ENCODE measurements at regions not wholly inside any gene's neighbourhood (a gene's known extent, or its start where the extent isn't known, plus 50 kb on each side); places are given as distances from the start of the nearest gene placed in this dataset.
A peak's percentile ranks its signal among the peaks of the same experiment; 100 is the strongest.

DNA sequence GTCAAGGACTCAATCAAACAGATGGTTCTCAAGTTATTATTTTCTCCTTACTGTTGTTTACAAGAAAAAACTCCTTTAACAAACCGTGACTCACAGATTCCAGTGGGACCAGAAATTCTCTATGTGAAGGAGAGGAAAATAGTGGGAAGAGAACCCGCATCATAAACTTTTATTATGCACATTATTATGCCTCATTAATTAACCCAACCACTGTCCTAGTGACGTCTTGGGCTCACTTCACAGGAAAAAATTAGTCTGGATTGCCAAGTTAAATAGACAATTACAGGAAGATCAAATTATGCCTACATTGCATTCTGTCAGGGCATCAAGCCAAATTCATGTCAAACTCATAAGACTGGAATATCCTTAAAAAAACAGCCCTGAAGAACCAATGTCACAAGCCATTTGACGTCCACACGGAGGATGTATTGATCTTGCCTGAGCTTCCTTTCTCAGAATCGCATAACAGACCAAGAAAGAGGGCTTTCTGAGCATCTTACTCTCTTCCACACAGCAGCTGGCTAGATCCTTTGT, 347.8 kb downstream of the DUSP10 start:
- H3K27me3 Mint-ChIP-seq, result peaks cover 21% of the 10 kb centered on the region

DNA sequence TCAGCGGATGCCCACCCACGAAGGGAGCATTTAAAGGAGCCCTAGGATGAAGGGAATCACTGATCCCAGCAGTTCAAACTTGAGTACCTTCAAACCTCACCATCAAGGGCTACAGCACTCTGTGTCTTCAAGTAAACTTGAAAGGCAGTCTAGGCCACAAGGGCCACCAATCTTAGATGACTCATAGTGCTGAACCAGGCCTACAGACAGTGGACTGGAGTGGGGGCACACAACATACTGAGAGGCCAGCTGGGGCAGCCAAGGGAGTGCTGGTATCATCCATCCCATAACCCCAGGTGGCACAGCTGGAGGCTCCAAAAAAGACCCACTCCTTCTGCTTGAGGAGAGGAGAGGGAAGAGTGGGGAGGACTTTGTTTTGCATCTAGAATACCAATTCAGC, 345.4 kb downstream of the DUSP10 start:
- ATAC-seq (peak; percentile 37), DNase-seq (no peak)
- no peak overlapping the region for H3K4me3 Mint-ChIP-seq
- H3K9me3 Mint-ChIP-seq, result peaks cover 4 to 7% of the 10 kb centered on the region in 2 donors
- no peaks in the 10 kb centered on the region for H3K4me1 Mint-ChIP-seq
- no peak overlapping the region for H3K27ac Mint-ChIP-seq
- H3K27me3 Mint-ChIP-seq, result peaks cover 18% of the 10 kb centered on the region

More for the DNA sequence above, 347.8 kb downstream of the DUSP10 start:
- H3K4me3 Mint-ChIP-seq, result no peak overlapping the region
- H3K9me3 Mint-ChIP-seq, result peaks cover under 1 to 4% of the 10 kb centered on the region in 2 donors
- H3K4me1 Mint-ChIP-seq, result no peaks in the 10 kb centered on the region
- ATAC-seq, result no peak
- no peak for DNase-seq
- H3K27ac Mint-ChIP-seq, result no peak overlapping the region

DNA sequence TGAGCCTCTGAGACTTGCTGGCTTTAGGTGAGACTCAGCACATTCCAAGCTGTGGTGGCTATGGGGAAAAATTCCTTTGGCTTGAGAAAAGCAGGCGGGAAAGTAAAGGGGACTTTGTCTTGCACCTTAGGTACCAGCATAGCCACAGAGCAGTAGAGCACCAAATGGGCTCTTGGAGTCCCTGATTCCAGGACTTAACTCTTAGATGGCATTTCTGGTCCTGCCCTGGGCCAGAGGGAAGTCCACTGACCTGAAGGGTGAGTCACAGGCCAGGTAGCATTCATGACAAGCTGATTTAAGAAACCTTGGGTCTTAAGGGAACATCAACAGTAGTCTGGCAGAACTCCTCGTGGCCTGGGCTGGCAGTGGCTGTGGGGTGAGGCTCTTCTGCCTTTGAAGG, 344.7 kb downstream of the DUSP10 start:
- H3K9me3 Mint-ChIP-seq, result peaks cover 4 to 7% of the 10 kb centered on the region in 2 donors
- no peak for DNase-seq
- no peak overlapping the region for H3K4me3 Mint-ChIP-seq
- peaks cover 20% of the 10 kb centered on the region for H3K27me3 Mint-ChIP-seq
- ATAC-seq, result no peak
- no peaks in the 10 kb centered on the region for H3K4me1 Mint-ChIP-seq
- no peak overlapping the region for H3K27ac Mint-ChIP-seq

DNA sequence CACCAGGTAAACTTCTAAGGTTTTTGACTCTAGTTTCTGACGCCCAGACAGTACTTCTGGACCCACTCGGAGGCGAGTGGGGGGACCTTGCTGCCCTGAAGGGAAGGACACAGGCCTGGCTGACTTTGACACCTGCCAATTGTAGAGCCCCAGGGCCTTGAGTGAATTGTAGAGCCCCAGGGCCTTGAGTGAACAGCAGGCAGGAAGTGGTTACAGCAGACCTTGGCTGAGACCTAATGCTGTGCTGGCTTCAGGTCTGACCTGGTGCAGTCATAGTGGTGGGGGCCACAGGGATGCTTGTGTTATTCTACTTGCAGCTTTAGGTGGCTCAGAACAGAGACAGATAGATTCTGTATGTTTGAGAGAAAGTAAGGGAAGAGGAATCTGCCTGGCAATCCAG, 344.3 kb downstream of the DUSP10 start:
- DNase-seq (no peak), ATAC-seq (peak; percentile 48)
- H3K27ac Mint-ChIP-seq, result no peak overlapping the region
- H3K9me3 Mint-ChIP-seq, result peaks cover 4 to 7% of the 10 kb centered on the region in 2 donors
- no peak overlapping the region for H3K4me3 Mint-ChIP-seq
- peaks cover 24% of the 10 kb centered on the region for H3K27me3 Mint-ChIP-seq
- no peaks in the 10 kb centered on the region for H3K4me1 Mint-ChIP-seq

DNA sequence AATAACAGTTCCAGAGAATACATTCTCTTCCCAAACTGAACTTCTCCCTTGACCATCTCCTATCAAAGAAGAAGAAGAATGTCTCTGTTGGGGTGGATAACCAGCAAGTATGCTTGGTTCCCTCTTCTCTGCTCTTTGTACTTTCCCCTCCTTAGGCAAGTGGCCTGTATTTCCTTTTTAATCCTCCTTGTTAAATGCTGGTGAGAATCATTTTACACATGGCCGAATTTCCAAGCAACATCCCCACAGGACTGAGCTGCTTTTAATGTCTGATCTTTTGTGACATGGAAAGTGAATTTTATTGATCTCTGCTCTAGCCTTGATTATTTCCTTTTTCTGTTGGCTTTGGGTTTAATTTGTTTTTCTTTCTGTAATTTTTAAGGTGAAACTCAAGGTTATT, 336.7 kb downstream of the DUSP10 start:
- DNase-seq, result no peak
- H3K4me3 Mint-ChIP-seq, result no peak overlapping the region
- no peaks in the 10 kb centered on the region for H3K4me1 Mint-ChIP-seq
- H3K27me3 Mint-ChIP-seq, result peaks cover 26% of the 10 kb centered on the region
- no peak overlapping the region for H3K27ac Mint-ChIP-seq
- H3K9me3 Mint-ChIP-seq, result peaks cover 0 to 4% of the 10 kb centered on the region in 2 donors
- ATAC-seq, result no peak

DNA sequence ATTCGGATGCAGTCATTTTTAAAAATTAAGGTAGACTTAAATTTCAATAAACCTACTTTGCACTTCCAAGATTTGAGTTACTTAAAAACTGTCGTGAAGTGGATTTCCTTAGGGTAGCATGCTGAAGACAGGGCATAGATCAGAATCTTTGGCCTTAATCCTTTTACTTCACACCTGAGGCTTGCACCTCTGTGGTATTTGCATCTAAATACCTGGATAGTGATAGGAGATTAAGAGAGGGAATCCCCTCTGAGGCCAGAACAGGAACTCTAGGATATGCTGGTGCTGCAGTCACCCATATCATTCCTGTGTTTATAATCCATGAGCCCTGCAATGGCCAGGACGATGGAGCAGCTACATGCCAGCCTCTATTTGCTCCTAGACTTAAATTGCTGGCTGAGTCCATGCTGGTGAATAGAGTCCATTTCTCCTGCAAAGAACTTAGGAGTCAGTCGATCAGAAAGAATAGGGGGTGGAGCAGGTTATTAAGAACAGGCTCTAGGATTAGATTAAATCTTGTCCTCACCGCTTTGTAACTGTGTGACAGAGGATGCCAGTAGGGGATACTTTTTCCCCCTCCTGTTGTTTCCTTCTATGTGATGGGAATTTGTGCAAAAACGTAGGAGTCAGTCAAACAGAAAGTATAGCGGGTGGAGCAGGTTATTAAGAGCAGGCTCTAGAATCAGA, 333.6 kb downstream of the DUSP10 start:
- DNase-seq (no peak), ATAC-seq (no peak)
- Mint-ChIP-seq H3K27ac (no peak overlapping the region), H3K9me3 (no peaks in the 10 kb centered on the region), H3K27me3 (peaks cover 18% of the 10 kb centered on the region), H3K4me3 (no peak overlapping the region), H3K4me1 (no peaks in the 10 kb centered on the region)

DNA sequence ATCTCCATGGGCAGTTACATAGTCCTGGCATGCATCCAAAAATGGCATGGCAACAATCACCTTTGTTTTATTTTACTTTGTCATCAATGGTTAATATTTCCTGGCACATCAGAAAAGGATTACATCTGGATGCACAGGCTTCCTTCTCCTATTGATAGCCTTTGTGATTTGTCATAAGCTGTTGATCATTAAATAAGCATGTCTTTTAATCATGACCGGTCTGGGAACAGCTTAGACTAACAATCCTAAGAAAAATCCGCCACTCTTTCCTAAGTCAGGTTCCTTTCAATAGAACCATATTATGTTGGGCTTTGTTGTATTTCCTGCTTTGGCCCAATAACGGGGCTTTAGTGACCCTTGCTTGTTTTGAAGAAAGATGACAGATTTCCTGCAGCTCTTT, 330.6 kb downstream of the DUSP10 start:
- H3K27me3 Mint-ChIP-seq, result peaks cover 27% of the 10 kb centered on the region
- H3K9me3 Mint-ChIP-seq, result no peaks in the 10 kb centered on the region
- H3K27ac Mint-ChIP-seq, result no peak overlapping the region
- no peak overlapping the region for H3K4me3 Mint-ChIP-seq
- no peak for ATAC-seq
- no peaks in the 10 kb centered on the region for H3K4me1 Mint-ChIP-seq
- no peak for DNase-seq

DNA sequence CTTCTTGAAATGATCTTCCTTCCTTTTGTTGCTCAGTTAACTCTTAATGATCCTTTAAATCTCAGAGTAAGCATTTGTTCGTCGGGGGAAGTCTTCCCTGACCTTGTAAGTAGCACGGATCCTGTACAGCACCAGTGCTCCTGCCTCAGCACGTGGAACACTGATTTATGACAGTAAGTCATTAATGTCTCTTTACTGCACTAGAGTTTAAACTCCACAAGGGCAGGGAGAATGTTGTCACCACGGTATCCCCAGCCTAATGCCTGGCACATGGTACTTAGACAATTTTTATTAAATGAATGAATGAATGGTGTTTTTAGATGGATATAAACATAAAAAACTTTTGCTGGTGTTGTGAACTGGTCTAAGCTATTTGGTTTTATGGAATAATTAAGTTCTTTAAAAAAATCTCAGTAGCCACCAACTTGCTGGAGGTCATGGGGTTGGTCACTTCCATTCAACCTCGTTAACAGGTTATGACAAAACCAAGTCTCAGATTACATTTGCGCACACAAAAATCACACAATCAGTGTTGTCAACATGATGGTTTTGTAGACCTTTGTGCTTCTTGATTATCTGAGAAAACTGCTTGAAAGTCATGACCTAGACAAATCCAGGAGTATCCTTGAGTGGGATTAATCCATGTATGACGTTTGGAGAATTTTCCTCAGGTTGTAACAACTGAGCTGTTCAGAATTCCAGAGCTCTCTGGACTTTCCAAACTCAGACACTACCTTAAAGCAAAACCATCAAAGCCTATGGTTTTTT, 326.9 kb downstream of the DUSP10 start:
- no peaks in the 10 kb centered on the region for H3K9me3 Mint-ChIP-seq

DNA sequence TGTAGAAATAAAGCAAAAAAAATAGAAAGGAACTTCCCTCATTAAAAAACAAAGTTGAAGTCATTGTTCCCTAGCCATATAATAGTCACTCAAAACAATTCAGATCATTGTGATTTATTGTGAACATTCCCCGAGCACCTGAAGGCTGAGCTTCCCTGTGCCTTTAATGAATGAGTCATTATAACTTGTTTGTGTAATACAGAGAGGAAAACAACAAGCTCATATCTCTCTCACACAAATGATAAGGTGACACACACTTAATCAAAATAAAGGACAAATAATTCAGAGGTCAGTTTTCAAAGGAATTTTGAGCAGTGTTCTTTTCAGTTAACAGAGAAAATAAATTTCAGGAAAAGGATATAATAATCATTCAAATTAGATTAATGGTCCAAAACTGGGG, 326.2 kb downstream of the DUSP10 start:
- no peaks in the 10 kb centered on the region for H3K9me3 Mint-ChIP-seq
- DNase-seq, result no peak
- peaks cover 9% of the 10 kb centered on the region for H3K27me3 Mint-ChIP-seq
- no peak overlapping the region for H3K4me3 Mint-ChIP-seq
- no peak for ATAC-seq
- H3K4me1 Mint-ChIP-seq, result no peaks in the 10 kb centered on the region
- no peak overlapping the region for H3K27ac Mint-ChIP-seq

More for the DNA sequence above, 326.9 kb downstream of the DUSP10 start:
- DNase-seq (no peak), ATAC-seq (no peak)
- Mint-ChIP-seq H3K27ac (no peak overlapping the region), H3K27me3 (peaks cover 12% of the 10 kb centered on the region), H3K4me1 (no peaks in the 10 kb centered on the region), H3K4me3 (no peak overlapping the region)

DNA sequence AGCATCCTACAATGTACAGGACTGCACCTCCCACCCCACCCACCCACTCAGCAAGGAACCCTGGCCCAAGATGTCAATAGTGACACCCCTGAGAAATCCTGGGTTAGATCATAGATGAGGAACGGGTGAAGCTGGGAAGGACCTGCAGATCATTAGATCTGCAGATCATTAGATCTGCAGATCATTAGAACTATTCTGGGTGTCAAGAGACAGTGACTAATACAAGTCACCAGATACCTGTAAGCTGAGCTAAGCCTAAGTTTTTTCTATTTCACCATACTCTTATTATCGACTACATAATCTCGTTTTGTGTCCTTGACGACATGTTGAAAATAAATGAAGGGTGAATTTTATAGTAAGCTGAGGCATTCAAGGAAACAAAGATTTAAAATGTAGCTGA, 325.7 kb downstream of the DUSP10 start:
- Mint-ChIP-seq H3K9me3 (no peaks in the 10 kb centered on the region), H3K4me3 (no peak overlapping the region), H3K27ac (no peak overlapping the region), H3K4me1 (no peaks in the 10 kb centered on the region), H3K27me3 (peaks cover 9% of the 10 kb centered on the region)
- ATAC-seq (no peak), DNase-seq (no peak)

DNA sequence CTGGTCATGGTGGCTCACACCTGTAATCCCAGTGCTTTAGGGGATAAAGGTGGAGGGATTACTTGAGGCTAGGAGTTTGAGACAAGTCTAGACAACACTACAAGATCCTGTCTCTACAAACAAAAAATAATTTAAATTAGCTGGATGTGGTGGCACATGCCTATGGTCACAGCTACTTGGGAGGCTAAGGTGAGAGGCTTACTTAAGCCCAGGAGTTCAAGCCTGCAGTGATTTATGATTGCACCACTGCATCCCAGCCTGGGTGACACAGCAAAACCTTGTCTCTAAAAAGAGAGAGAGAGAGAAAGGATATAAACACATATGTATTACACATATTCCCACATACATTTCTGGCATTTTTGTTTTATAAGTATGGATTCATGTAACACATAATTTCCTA, 325.2 kb downstream of the DUSP10 start:
- no peak for ATAC-seq
- DNase-seq, result no peak
- no peak overlapping the region for H3K27ac Mint-ChIP-seq
- peaks cover 9% of the 10 kb centered on the region for H3K27me3 Mint-ChIP-seq
- no peaks in the 10 kb centered on the region for H3K9me3 Mint-ChIP-seq
- no peak overlapping the region for H3K4me3 Mint-ChIP-seq
- H3K4me1 Mint-ChIP-seq, result no peaks in the 10 kb centered on the region

DNA sequence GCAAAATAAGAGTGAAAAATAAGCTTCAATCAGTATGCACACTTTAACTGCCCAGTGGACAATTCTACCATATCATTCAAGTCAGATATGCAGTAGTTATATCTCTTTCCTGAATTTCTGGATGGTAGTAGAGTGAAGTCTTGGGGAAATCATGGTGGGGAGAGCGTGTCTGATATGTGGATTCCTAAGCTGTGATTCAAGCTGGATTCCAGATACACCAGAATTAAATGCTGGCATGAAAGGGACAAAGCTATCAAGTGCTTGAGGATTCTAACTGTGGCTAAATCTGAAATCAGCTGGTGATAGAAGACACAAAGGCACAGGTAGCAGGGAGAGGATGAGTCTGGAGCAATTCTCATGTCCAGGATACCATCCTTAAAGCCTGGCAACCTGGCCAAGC, 323.5 kb downstream of the DUSP10 start:
- no peak overlapping the region for H3K27ac Mint-ChIP-seq
- ATAC-seq, result no peak
- H3K4me3 Mint-ChIP-seq, result no peak overlapping the region
- H3K9me3 Mint-ChIP-seq, result no peaks in the 10 kb centered on the region
- DNase-seq, result no peak
- H3K27me3 Mint-ChIP-seq, result peaks cover 9% of the 10 kb centered on the region
- H3K4me1 Mint-ChIP-seq, result no peaks in the 10 kb centered on the region

DNA sequence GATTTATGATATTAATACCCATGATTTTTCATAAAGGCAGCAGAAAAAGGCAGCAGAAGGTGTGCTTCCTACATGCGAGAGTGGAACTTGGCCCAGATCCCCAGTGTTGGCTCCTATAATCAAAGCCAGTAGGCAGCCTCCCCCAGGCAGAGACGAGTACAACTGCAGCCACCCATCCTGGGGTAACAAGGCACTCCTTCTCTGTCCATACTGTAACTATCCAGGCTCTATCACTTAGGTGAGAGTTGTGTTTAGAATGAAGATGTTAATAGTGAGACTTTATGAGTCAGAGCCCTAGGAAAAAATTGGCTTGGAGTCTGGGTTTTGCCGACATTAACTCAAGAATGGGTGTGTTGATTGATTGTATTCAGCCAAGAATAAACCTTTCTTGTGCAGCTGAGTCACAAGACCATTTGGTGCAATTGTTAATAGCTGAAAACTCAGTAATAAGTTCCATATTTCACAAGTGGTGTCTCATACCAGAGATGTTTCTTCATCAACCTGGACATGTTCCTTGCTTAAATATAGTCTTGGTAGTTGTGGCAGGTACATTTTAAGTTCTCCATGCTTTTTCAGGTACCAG, 322.3 kb downstream of the DUSP10 start:
- H3K4me1 Mint-ChIP-seq, result no peaks in the 10 kb centered on the region
- DNase-seq (no peak), ATAC-seq (no peak)
- H3K27ac Mint-ChIP-seq, result no peak overlapping the region
- no peak overlapping the region for H3K4me3 Mint-ChIP-seq
- H3K27me3 Mint-ChIP-seq, result peaks cover 4% of the 10 kb centered on the region
- H3K9me3 Mint-ChIP-seq, result no peaks in the 10 kb centered on the region

DNA sequence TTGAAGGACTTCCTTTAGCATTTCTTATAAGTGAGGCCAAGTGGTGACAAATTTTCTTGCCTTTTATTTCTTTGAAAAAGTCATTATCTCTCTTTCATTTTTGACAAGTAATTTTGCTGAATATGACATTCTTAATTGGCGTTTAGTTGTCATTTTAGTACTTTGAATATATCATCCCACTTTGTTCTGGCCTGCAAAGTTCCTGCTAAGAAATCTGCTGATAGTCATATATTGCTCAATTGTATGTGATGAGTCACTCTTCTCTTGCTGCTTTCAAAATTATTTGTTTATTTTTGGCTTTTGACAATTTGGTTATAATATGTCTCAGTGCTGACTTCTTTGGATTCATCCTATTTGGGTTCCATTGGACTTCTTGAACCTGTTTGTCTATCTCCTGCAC, 312.6 kb downstream of the DUSP10 start:
- Mint-ChIP-seq H3K4me1 (no peaks in the 10 kb centered on the region), H3K4me3 (no peak overlapping the region), H3K27ac (no peak overlapping the region), H3K27me3 (peaks cover 20% of the 10 kb centered on the region), H3K9me3 (peaks cover 17 to 34% of the 10 kb centered on the region in 2 donors)
- ATAC-seq, result no peak
- DNase-seq, result no peak

DNA sequence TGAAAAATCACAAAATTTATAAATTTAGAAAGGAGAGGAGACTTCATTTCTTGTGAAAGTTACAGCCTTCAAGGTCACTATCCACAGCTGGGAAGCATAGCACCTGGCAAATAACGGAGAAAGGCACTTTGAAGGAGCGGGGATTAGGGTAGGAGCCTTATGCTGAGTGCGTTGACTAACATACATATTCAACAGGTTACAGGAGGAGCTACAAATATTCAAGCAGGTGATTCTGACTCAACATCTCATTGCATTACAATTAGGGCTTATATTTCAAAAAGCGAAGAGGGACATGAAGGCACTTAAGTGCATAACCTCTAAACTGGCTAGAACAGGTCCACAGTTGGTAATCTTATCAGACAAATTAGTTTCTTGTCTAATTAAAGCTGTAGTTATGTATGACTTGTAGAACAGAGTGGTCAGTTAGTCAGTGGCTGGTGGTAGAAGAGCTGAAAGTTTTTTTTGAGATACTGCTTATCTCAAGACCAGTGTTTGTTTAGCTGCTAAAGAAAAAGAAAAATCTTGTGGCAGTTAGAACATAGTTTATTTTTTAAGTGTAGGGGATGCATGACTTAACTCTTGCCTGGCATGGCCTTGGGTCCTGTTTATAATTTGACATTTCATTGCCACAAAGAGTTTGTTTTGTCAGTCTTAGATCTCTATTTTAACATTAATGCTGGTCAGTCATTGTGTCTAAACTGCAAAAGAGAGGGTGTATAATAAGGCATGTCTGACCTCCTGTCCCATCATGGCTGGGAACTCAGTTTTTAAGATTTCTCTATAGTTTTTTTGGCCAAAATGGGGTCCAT, 311.5 kb downstream of the DUSP10 start:
- Mint-ChIP-seq H3K27ac (no peak overlapping the region), H3K4me3 (no peak overlapping the region), H3K9me3 (peaks cover 13 to 32% of the 10 kb centered on the region in 2 donors), H3K4me1 (peaks cover 8% of the 10 kb centered on the region), H3K27me3 (peaks cover 20% of the 10 kb centered on the region)
- ATAC-seq (no peak), DNase-seq (no peak)

Measured in stimulated activated naive CD8-positive, alpha-beta T cell treated with anti-CD3 and anti-CD28 coated beads, Interleukin-15, amount 100 ng/mL, for 72 hours (primary cell).